ENCODE measurements at regions not wholly inside any gene's neighbourhood (a gene's known extent, or its start where the extent isn't known, plus 50 kb on each side); places are given as distances from the start of the nearest gene placed in this dataset.
"Not testable (repeated sequence)": the region's sequence is repeated elsewhere in the genome, so short reads cannot be mapped to it uniquely, and the experiment has no call there.

GRCh38 chr9:110068212-110068611 is 139.7 kb downstream of the C9orf152 start:
- no peak for DNase-seq

- no peak for DNase-seq
Observed at GRCh38 chr9:110069326-110070248, 138.4 kb downstream of the C9orf152 start.

GRCh38 chr9:110072597-110073355 is 135.2 kb downstream of the C9orf152 start:
- no peak for DNase-seq

GRCh38 chr9:110073356-110073905 is 134.5 kb downstream of the C9orf152 start:
- DNase-seq = no peak

GRCh38 chr9:110076894-110077725 is 130.8 kb downstream of the C9orf152 start:
- no peak for DNase-seq

- DNase-seq = no peak
Observed at GRCh38 chr9:110077925-110078324, 130.0 kb downstream of the C9orf152 start.

GRCh38 chr9:110078604-110079003 is 129.4 kb downstream of the C9orf152 start:
- no peak for DNase-seq

GRCh38 chr9:110081395-110081794 is 126.6 kb downstream of the C9orf152 start:
- DNase-seq = no peak

GRCh38 chr9:110083866-110084265 is 124.1 kb downstream of the C9orf152 start:
- DNase-seq = no peak

GRCh38 chr9:110086537-110086936 is 121.4 kb downstream of the C9orf152 start:
- DNase-seq = no peak

- no peak for DNase-seq
Observed at GRCh38 chr9:110087605-110088004, 120.4 kb downstream of the C9orf152 start.

GRCh38 chr9:110088099-110088498 is 119.9 kb downstream of the C9orf152 start:
- DNase-seq = no peak

- no peak for DNase-seq
Observed at GRCh38 chr9:110089681-110090370, 118.1 kb downstream of the C9orf152 start.

GRCh38 chr9:110092792-110093191 is 115.2 kb downstream of the C9orf152 start:
- no peak for DNase-seq

GRCh38 chr9:110093417-110093816 is 114.5 kb downstream of the C9orf152 start:
- DNase-seq = no peak

- no peak for DNase-seq
Observed at GRCh38 chr9:110093871-110094270, 114.1 kb downstream of the C9orf152 start.

- no peak for DNase-seq
Observed at GRCh38 chr9:110095161-110095595, 112.8 kb downstream of the C9orf152 start.

- DNase-seq = no peak
Observed at GRCh38 chr9:110095776-110096175, 112.2 kb downstream of the C9orf152 start.

- DNase-seq = not testable (repeated sequence)
Observed at GRCh38 chr9:110096674-110097073, 111.3 kb downstream of the C9orf152 start.

- DNase-seq = no peak
Observed at GRCh38 chr9:110099236-110100095, 108.5 kb downstream of the C9orf152 start.

Data from CD4-positive, alpha-beta T cell treated with Interleukin-6 for 4 hours (primary cell).